A673 (cell line): ENCODE measurements at regions not wholly inside any gene's neighbourhood (a gene's known extent, or its start where the extent isn't known, plus 50 kb on each side); places are given as distances from the start of the nearest gene placed in this dataset.

Source experiments
- BruUV-seq: library from RNA; stranded (reverse); fragments of 400-500 nt; replicated peaks from 2 replicates; lab custom pipeline; 2021; lab: Mats Ljungman, UMichigan
- CTCF ChIA-PET: fragments of 300-600 bp; sonication (Branson Sonifier 250); formaldehyde crosslinking; loops from one replicate; lab custom pipeline; 2022; ENCODE audit warnings: antibody characterized with exemption; lab: Charles Lee
- POLR2A ChIA-PET: fragments of 300-600 bp; sonication (Branson Sonifier 250); formaldehyde crosslinking; loops from one replicate; lab custom pipeline; 2022; ENCODE audit warnings: antibody characterized with exemption; ENCODE audit not compliant: low non-redundant PET; lab: Charles Lee
- DNase-seq: peaks from one replicate; pipeline ENCODE4 v3.0.0-alpha.2; 2015; ENCODE audit warnings: low spot score
- H3K27ac ChIP-seq: fragments of 200-600 bp; sonication (generic); 2 replicates; pipeline ENCODE4 v1.5.1; 2016; ENCODE audit warnings: mixed run types, low read depth, mild to moderate bottlenecking, mixed read lengths, antibody characterized with exemption, low read length; ENCODE audit not compliant: poor library complexity, severe bottlenecking
- H3K27me3 ChIP-seq: fragments of 200-600 bp; sonication (generic); replicated peaks from 2 replicates; pipeline ENCODE4 v1.6.1; 2017; ENCODE audit warnings: mixed run types, low read depth, mild to moderate bottlenecking, mixed read lengths, antibody characterized with exemption, low read length; ENCODE audit not compliant: insufficient read depth, poor library complexity
- H3K36me3 ChIP-seq: fragments of 200-600 bp; sonication (generic); 2 replicates; pipeline ENCODE4 v1.6.1; 2016; ENCODE audit warnings: mixed run types, mild to moderate bottlenecking, mixed read lengths, antibody characterized with exemption, low read length; ENCODE audit not compliant: insufficient read depth, poor library complexity, severe bottlenecking
- H3K4me1 ChIP-seq: fragments of 200-600 bp; sonication (generic); 2 replicates; pipeline ENCODE4 v1.6.1; 2017; ENCODE audit warnings: mixed run types, mild to moderate bottlenecking, mixed read lengths, antibody characterized with exemption, low read length; ENCODE audit not compliant: insufficient read depth, poor library complexity, severe bottlenecking
- H3K4me3 ChIP-seq: fragments of 200-600 bp; sonication (generic); 2 replicates; pipeline ENCODE4 v1.5.1; 2016; ENCODE audit warnings: low read depth, mixed run types, mild to moderate bottlenecking, mixed read lengths, low read length; ENCODE audit not compliant: poor library complexity, severe bottlenecking
- H3K9me3 ChIP-seq: fragments of 200-600 bp; sonication (generic); 2 replicates; pipeline ENCODE4 v1.6.1; 2016; ENCODE audit warnings: mixed run types, low read depth, mild to moderate bottlenecking, mixed read lengths, antibody characterized with exemption, low read length; ENCODE audit not compliant: poor library complexity, severe bottlenecking
- CTCF ChIP-seq: fragments of 300-800, 200-600 bp; sonication (generic); conservative IDR thresholded peaks from 2 replicates; pipeline ENCODE4 v1.5.1; 2017; ENCODE audit warnings: low read depth, mild to moderate bottlenecking, antibody characterized with exemption, low read length, moderate library complexity, mixed read lengths
- EZH2 ChIP-seq: fragments of 200-600 bp; sonication (generic); IDR thresholded peaks from 2 replicates; pipeline ENCODE4 v1.6.1; 2017; ENCODE audit warnings: borderline replicate concordance, low read depth, mild to moderate bottlenecking, mixed read lengths, antibody characterized with exemption, low read length; ENCODE audit not compliant: poor library complexity, severe bottlenecking
- intact Hi-C: fragments of 100-400 bp; cut with micrococcal nuclease; formaldehyde crosslinking; loops from one replicate; pipeline ENCODE4 v1.10.0; 2022; ENCODE audit not compliant: unreplicated experiment

- Histone ChIP-seq H3K36me3 (no peaks in the 10 kb centered on the region), H3K9me3 (no peaks in the 10 kb centered on the region), H3K27ac (no peak overlapping the region), H3K4me3 (no peak overlapping the region), H3K27me3 (peaks cover 56% of the 10 kb centered on the region), H3K4me1 (no peaks in the 10 kb centered on the region)
- DNase-seq: no peak
- CTCF ChIA-PET: no interaction called here
- no TSS peak for BruUV-seq
- no peak for TF ChIP-seq EZH2
- TF ChIP-seq CTCF: no peak
- intact Hi-C loops: no loop called here
- POLR2A ChIA-PET: no interaction called here
These were observed 565.8 kb upstream of the ADARB2 start for GRCh38 chr10:2303169-2303568.

GRCh38 chr10:2301227-2301626, 563.9 kb upstream of the ADARB2 start:
- TF ChIP-seq EZH2 (no peak), CTCF (no peak)
- H3K27me3 ChIP-seq: peaks cover 51% of the 10 kb centered on the region
- no peaks in the 10 kb centered on the region for H3K4me1 ChIP-seq
- POLR2A ChIA-PET: no interaction called here
- intact Hi-C loops: no loop called here
- CTCF ChIA-PET: no interaction called here
- no peak for DNase-seq
- H3K9me3 ChIP-seq: no peaks in the 10 kb centered on the region
- no peak overlapping the region for H3K27ac ChIP-seq
- BruUV-seq: no TSS peak
- no peak overlapping the region for H3K4me3 ChIP-seq
- H3K36me3 ChIP-seq: no peaks in the 10 kb centered on the region

GRCh38 chr10:2300231-2300630, 562.9 kb upstream of the ADARB2 start:
- H3K27ac ChIP-seq: no peak overlapping the region
- no TSS peak for BruUV-seq
- no peaks in the 10 kb centered on the region for H3K4me1 ChIP-seq
- H3K9me3 ChIP-seq: no peaks in the 10 kb centered on the region
- H3K4me3 ChIP-seq: no peak overlapping the region
- TF ChIP-seq CTCF: no peak
- TF ChIP-seq EZH2: no peak
- ChIA-PET CTCF (no interaction called here), POLR2A (no interaction called here)
- intact Hi-C loops: no loop called here
- no peak for DNase-seq
- H3K36me3 ChIP-seq: no peaks in the 10 kb centered on the region
- H3K27me3 ChIP-seq: peaks cover 61% of the 10 kb centered on the region
